ENCODE measurements at regions not wholly inside any gene's neighbourhood (a gene's known extent, or its start where the extent isn't known, plus 50 kb on each side); places are given as distances from the start of the nearest gene placed in this dataset.

GRCh38 chr16:13503960-13504635, 415.9 kb upstream of the ERCC4 start:
- Mint-ChIP-seq H3K27me3 (no peaks in the 10 kb centered on the region), H3K36me3 (no peaks in the 10 kb centered on the region), H3K9me3 (no peaks in the 10 kb centered on the region), H3K4me3 (no peak overlapping the region), H3K27ac (no peak overlapping the region), H3K4me1 (no peaks in the 10 kb centered on the region)
- CTCF ChIA-PET = no interaction called here
- DNase-seq = no peak

- no peaks in the 10 kb centered on the region for H3K36me3 Mint-ChIP-seq
- CTCF ChIA-PET = no interaction called here
- DNase-seq = no peak
- no peaks in the 10 kb centered on the region for H3K9me3 Mint-ChIP-seq
- no peak overlapping the region for H3K4me3 Mint-ChIP-seq
- H3K4me1 Mint-ChIP-seq = no peaks in the 10 kb centered on the region
- no peak overlapping the region for H3K27ac Mint-ChIP-seq
- no peaks in the 10 kb centered on the region for H3K27me3 Mint-ChIP-seq
Observed at GRCh38 chr16:13507530-13507929, 412.4 kb upstream of the ERCC4 start.

GRCh38 chr16:13510425-13511151, 409.4 kb upstream of the ERCC4 start:
- no peaks in the 10 kb centered on the region for H3K36me3 Mint-ChIP-seq
- peaks cover 14% of the 10 kb centered on the region for H3K9me3 Mint-ChIP-seq
- H3K4me3 Mint-ChIP-seq = no peak overlapping the region
- no peak for DNase-seq
- no peaks in the 10 kb centered on the region for H3K27me3 Mint-ChIP-seq
- H3K4me1 Mint-ChIP-seq = no peaks in the 10 kb centered on the region
- CTCF ChIA-PET = no interaction called here
- H3K27ac Mint-ChIP-seq = no peak overlapping the region

GRCh38 chr16:13517841-13518240, 402.1 kb upstream of the ERCC4 start:
- H3K27ac Mint-ChIP-seq = no peak overlapping the region
- H3K36me3 Mint-ChIP-seq = no peaks in the 10 kb centered on the region
- CTCF ChIA-PET = no interaction called here
- H3K4me3 Mint-ChIP-seq = no peak overlapping the region
- no peaks in the 10 kb centered on the region for H3K4me1 Mint-ChIP-seq
- DNase-seq = no peak
- H3K9me3 Mint-ChIP-seq = peaks cover 25% of the 10 kb centered on the region
- no peaks in the 10 kb centered on the region for H3K27me3 Mint-ChIP-seq

- Mint-ChIP-seq H3K36me3 (no peaks in the 10 kb centered on the region), H3K27ac (no peak overlapping the region), H3K27me3 (no peaks in the 10 kb centered on the region), H3K4me3 (no peak overlapping the region), H3K9me3 (peaks cover 15% of the 10 kb centered on the region), H3K4me1 (no peaks in the 10 kb centered on the region)
- CTCF ChIA-PET = no interaction called here
- no peak for DNase-seq
Observed at GRCh38 chr16:13519871-13520270, 400.1 kb upstream of the ERCC4 start.

GRCh38 chr16:13521356-13521755, 398.6 kb upstream of the ERCC4 start:
- Mint-ChIP-seq H3K27me3 (no peaks in the 10 kb centered on the region), H3K4me3 (no peak overlapping the region), H3K9me3 (peaks cover 7% of the 10 kb centered on the region), H3K4me1 (no peaks in the 10 kb centered on the region), H3K27ac (no peak overlapping the region), H3K36me3 (no peaks in the 10 kb centered on the region)
- no peak for DNase-seq
- CTCF ChIA-PET = no interaction called here

- H3K27me3 Mint-ChIP-seq = no peaks in the 10 kb centered on the region
- peaks cover 4% of the 10 kb centered on the region for H3K9me3 Mint-ChIP-seq
- H3K4me1 Mint-ChIP-seq = no peaks in the 10 kb centered on the region
- CTCF ChIA-PET = no interaction called here
- no peaks in the 10 kb centered on the region for H3K36me3 Mint-ChIP-seq
- no peak overlapping the region for H3K4me3 Mint-ChIP-seq
- DNase-seq = no peak
- H3K27ac Mint-ChIP-seq = no peak overlapping the region
Observed at GRCh38 chr16:13527332-13527731, 392.6 kb upstream of the ERCC4 start.

GRCh38 chr16:13528691-13529090, 391.3 kb upstream of the ERCC4 start:
- no peak overlapping the region for H3K27ac Mint-ChIP-seq
- H3K4me3 Mint-ChIP-seq = no peak overlapping the region
- no peaks in the 10 kb centered on the region for H3K4me1 Mint-ChIP-seq
- no peaks in the 10 kb centered on the region for H3K36me3 Mint-ChIP-seq
- H3K9me3 Mint-ChIP-seq = peaks cover 2% of the 10 kb centered on the region
- CTCF ChIA-PET = no interaction called here
- no peaks in the 10 kb centered on the region for H3K27me3 Mint-ChIP-seq
- DNase-seq = no peak

- H3K4me3 Mint-ChIP-seq = no peak overlapping the region
- no peaks in the 10 kb centered on the region for H3K27me3 Mint-ChIP-seq
- peaks cover 2% of the 10 kb centered on the region for H3K9me3 Mint-ChIP-seq
- CTCF ChIA-PET = no interaction called here
- H3K4me1 Mint-ChIP-seq = no peaks in the 10 kb centered on the region
- no peaks in the 10 kb centered on the region for H3K36me3 Mint-ChIP-seq
- H3K27ac Mint-ChIP-seq = no peak overlapping the region
- DNase-seq = no peak
Observed at GRCh38 chr16:13529193-13529982, 390.6 kb upstream of the ERCC4 start.

- no peak for DNase-seq
- CTCF ChIA-PET = no interaction called here
- H3K27me3 Mint-ChIP-seq = no peaks in the 10 kb centered on the region
- H3K36me3 Mint-ChIP-seq = no peaks in the 10 kb centered on the region
- H3K27ac Mint-ChIP-seq = no peak overlapping the region
- peaks cover 6% of the 10 kb centered on the region for H3K9me3 Mint-ChIP-seq
- H3K4me1 Mint-ChIP-seq = no peaks in the 10 kb centered on the region
- no peak overlapping the region for H3K4me3 Mint-ChIP-seq
Observed at GRCh38 chr16:13540771-13541170, 379.2 kb upstream of the ERCC4 start.

- CTCF ChIA-PET = interaction anchor here (0.5 kb wide), 1 partner anchor 95 kb away, joined by 3 read pairs; no protein-coding TSS in a partner anchor
Observed at GRCh38 chr16:13542284-13542683, 377.7 kb upstream of the ERCC4 start.

GRCh38 chr16:13543850-13544249, 376.1 kb upstream of the ERCC4 start:
- Mint-ChIP-seq H3K27me3 (no peaks in the 10 kb centered on the region), H3K36me3 (no peaks in the 10 kb centered on the region), H3K27ac (no peak overlapping the region), H3K4me3 (no peak overlapping the region), H3K9me3 (peaks cover 6% of the 10 kb centered on the region), H3K4me1 (no peaks in the 10 kb centered on the region)
- CTCF ChIA-PET = no interaction called here
- DNase-seq = no peak

More at GRCh38 chr16:13542284-13542683, 377.7 kb upstream of the ERCC4 start:
- Mint-ChIP-seq H3K36me3 (no peaks in the 10 kb centered on the region), H3K9me3 (peaks cover 6% of the 10 kb centered on the region), H3K4me3 (no peak overlapping the region), H3K27ac (no peak overlapping the region), H3K4me1 (no peaks in the 10 kb centered on the region), H3K27me3 (no peaks in the 10 kb centered on the region)
- no peak for DNase-seq

GRCh38 chr16:13545271-13545670, 374.7 kb upstream of the ERCC4 start:
- no peaks in the 10 kb centered on the region for H3K36me3 Mint-ChIP-seq
- CTCF ChIA-PET = no interaction called here
- no peaks in the 10 kb centered on the region for H3K4me1 Mint-ChIP-seq
- no peak overlapping the region for H3K4me3 Mint-ChIP-seq
- no peak overlapping the region for H3K27ac Mint-ChIP-seq
- H3K9me3 Mint-ChIP-seq = peaks cover 2% of the 10 kb centered on the region
- no peak for DNase-seq
- no peaks in the 10 kb centered on the region for H3K27me3 Mint-ChIP-seq

- CTCF ChIA-PET = no interaction called here
- Mint-ChIP-seq H3K9me3 (peaks cover 4% of the 10 kb centered on the region), H3K27me3 (no peaks in the 10 kb centered on the region), H3K36me3 (no peaks in the 10 kb centered on the region), H3K27ac (no peak overlapping the region), H3K4me3 (no peak overlapping the region), H3K4me1 (no peaks in the 10 kb centered on the region)
- no peak for DNase-seq
Observed at GRCh38 chr16:13550254-13550653, 369.7 kb upstream of the ERCC4 start.
